HPDE6-E6E7 (cell line): ENCODE measurements at regions not wholly inside any gene's neighbourhood (a gene's known extent, or its start where the extent isn't known, plus 50 kb on each side); places are given as distances from the start of the nearest gene placed in this dataset.
A peak's percentile ranks its signal among the peaks of the same experiment; 100 is the strongest.

Source experiments
- DNase-seq: peaks from one replicate; pipeline ENCODE4 v3.0.0; 2011; ENCODE audit warnings: missing footprints; ENCODE audit errors: extremely low spot score

DNA sequence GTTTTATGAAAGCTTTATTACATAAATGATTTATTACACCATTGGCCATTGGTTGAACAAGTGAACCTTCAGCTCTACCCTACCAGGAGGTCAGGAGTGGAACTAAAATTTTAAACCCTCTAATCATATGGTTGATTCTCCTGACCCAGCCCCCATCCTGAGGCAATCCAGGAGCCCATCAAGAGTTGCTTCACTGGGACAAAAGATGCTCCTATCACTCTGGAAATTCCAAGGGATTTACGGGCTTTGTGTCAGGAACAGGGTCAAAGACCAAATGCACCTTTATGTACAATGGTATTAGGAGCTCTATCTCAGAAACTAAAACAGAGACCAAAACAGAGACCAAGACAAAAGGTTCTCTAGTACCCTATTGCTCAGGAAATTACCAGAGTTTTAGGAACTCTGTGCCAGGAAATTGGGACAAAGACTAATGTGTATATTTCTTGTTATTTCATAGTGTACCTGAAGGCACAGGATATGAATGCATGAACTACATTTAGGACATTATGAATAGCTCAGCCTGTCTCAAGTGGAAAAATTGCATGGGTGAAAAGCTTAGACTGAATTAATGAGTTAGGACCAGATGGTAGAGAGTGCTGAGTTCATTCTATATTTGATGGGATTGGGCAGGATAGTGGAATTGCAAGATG is 171.7 kb upstream of the FLRT2 start:
- DNase-seq = no peak

GRCh38 chr14:85359505-85359904 is 170.4 kb upstream of the FLRT2 start:
- DNase-seq = no peak

DNA sequence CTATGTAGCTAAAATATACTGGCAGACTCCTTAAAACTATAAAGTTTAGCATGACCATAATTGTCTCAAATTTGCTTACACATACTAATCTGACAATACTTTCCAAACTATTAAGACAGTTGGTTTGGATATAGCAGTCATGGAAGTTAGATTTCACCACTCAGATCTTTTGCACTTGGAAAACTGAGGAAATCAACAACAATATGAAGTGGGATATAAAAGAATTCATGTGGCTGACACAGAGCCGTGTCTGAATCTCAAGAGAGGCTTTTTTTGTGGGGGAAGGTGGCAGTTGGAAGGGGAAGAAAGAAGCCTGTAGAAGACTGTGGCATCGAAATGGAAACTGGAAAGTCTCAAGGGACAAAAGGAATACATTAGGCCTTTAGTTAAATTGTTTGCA is 166.6 kb upstream of the FLRT2 start:
- no peak for DNase-seq

- DNase-seq = no peak
Observed at GRCh38 chr14:85366226-85366625, 163.7 kb upstream of the FLRT2 start.

DNA sequence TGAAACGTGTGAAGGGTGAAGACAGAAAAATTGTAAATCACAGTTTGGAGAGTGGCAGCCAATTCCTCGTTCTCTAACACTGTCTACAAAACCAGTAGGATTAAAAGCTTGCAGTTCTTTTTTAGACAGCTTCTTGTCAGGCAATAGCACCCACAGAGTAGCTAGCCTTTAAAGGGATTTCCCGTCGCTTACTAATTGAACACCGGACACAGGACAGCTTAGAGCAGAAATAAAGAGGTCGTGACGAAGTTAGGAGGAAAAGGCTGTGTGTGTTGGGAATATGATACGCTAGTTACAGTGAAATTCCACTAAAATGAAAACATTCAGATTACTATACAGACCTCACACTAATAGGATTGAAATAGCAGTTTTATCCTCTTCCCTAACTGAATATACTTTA is 149.1 kb upstream of the FLRT2 start:
- no peak for DNase-seq

DNA sequence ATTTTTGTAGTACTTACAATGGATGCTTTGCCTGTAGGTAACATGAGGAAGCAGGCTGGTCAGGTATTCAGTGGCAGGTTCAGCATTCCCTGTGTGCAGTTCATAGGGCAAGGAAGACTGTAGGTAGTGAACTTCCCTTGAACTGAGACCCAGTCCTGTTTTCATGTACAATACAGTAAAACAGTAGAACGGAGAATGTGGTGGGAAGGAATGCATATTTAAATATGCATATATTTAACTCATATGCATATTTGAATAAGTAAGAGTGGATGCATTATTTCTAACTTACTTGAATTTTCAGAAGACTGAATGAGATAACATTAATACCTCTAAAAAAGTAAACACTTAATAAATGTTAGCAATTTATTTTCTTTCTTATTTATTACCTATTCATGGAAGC is 147.6 kb upstream of the FLRT2 start:
- DNase-seq = no peak

DNA sequence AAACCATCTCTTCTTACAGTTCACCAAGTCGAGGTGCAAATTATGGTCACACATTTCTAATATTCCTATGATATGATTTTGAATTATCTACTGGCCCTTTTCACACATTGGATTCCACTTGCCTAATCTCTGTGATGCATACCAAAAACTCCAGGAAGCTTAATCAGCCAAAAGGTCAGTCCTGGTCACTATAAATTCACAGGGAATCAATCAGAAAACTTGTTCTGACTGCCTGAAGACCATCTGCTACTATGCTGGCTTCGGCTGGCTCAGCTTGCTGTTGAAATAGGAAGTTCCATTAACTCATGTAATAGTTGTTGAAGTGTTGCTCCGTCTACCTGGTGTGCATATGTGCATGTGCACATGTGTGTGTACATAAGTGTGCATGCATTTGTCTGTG is 142.8 kb upstream of the FLRT2 start:
- DNase-seq = no peak

GRCh38 chr14:85390236-85390635 is 139.7 kb upstream of the FLRT2 start:
- no peak for DNase-seq

- no peak for DNase-seq
Observed at GRCh38 chr14:85391455-85391854, 138.5 kb upstream of the FLRT2 start.

GRCh38 chr14:85391892-85392291 is 138.1 kb upstream of the FLRT2 start:
- DNase-seq = no peak

- no peak for DNase-seq
Observed at GRCh38 chr14:85399186-85399585, 130.8 kb upstream of the FLRT2 start.

GRCh38 chr14:85400678-85401077 is 129.3 kb upstream of the FLRT2 start:
- DNase-seq = no peak

- DNase-seq = no peak
Observed at GRCh38 chr14:85401384-85401783, 128.6 kb upstream of the FLRT2 start.

DNA sequence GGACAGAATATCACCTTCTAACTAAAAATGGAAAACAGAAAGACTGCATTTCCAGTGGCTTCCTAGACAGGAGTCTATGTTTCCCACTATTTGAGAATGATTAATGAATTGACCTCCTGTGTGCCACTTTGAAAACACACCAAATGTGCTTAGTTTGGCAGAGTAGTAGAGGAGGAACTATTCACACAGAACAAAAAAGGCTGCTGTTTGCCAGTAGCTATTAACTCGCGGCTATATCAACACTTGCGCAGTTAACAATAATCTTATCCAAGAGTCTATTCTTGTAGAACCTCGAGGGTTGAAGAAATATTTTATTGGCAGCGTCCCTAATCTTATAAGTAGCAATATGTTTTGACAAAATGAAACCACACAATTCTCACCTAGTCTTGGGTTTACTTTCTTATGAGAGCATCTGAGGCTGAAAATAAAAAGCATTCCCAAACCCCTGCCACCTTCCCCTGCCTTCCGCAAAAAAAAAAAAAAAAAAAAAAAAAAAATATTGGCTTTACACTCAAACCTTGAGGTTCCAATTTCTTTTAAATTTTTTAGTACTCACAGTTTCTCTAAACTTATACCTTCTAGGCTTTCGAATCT is 127.3 kb upstream of the FLRT2 start:
- no peak for DNase-seq

DNA sequence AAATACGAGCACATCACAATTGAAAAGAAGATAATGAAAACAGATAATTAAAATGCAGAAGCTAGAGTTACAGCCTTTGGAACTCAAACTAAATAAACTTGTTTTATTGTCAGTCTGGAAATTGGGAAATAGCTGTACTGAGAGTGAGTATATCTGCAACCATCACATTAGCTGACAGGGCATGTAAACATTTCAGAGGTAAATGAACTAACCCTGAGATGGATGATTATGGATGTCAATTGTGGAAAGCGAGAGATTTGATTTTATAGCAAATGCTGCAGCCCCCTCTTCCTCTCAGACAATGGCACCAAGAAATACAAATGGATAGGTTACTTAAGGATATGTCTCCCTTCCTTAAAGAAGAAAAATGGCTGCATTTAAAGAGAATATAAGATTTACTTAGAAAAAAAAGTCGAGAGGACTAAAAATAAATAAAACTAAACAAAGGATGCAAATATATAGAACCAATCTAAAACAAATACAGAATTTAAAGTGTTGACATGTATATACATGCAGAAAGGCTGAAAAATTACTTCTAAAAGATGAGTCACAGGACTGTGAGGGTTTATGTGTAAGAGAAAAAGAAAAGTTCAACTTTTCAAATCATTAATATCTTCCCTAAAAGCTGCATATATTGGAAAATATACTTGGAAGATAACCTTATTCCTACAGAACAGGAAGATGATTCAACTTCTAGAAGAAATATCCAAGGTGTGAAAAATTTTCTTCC is 120.3 kb upstream of the FLRT2 start:
- no peak for DNase-seq

GRCh38 chr14:85412756-85413155 is 117.2 kb upstream of the FLRT2 start:
- no peak for DNase-seq

DNA sequence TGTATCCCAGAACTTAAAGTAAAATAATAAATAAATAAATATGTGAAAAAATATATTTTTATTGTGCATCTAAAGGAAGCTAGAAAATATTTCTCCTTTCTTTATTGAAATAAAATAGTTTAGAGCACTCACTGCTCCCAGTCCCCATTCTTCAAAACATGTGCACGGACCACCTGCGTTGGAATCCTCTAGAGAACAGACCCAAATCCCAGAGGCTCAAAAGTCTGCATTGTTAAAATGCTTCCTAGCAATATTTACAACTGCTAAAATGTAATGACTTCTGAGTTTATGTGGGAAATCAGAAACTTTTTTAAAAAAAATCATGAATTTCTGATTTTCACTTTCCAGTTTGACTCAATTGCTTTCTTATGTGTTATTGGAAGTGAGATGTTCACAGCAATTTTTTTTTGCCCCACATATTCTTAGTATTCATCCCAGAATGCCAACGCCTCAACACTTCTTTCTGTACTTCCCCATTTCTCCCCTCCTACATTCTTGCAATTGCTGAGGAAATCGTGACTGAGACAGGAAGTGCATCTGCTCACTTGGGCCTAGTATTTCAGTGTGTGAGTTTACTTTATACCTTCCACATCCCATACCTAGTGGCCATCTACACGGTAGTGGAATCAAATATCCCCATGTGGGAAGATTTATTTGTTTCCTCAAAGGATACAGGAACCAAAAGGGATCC is 116.0 kb upstream of the FLRT2 start:
- no peak for DNase-seq

DNA sequence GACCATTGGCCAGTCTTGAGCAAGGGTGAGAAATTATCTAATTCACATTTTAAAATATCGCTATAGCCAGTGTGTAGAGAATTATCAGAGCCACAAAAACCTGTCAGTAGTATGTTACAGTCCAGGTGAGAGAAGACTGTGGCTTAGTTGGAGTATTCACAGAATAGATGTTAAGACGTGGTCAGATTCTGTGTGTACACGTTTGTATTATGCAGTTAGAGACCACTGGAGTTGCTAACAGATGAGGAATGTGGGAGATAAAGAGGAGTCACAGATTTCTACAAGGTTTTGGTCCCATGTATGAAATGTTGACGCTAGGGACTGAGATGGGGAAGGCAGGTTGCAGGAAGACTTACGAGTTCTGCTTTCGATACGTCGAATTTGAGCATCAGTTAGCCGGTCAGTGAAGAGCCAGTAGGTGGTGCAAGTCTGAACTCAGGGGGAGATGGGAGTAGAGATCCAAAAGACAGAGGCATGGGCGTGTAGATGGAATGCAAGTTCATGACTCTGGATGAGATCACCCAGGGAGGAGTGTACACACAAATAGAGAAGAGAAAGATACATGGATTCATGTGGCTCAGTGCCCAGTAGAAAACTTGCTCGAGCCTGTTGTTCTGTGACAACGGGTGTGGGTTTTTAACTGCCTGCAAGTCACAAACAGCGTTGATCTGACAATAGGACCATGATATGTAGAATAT is 114.8 kb upstream of the FLRT2 start:
- peak; percentile 86 for DNase-seq

GRCh38 chr14:85416771-85417170 is 113.2 kb upstream of the FLRT2 start:
- DNase-seq = no peak

DNA sequence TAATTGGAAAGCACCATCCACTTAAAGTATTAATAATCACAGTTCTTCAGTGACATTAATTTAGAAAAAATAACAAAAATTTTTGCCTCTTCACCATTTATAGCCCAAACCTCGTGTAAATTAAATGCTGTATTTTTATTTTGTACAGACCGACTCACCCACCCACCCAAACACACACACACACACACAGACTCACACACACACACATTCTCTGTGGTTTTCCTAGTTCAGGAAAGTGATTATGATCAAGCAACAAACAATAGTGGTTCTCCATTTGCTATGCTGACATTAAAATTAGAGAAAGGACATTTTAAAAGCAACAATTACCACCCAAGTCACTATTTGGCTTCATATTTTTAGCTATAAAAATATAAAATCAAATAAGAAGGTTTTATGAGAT is 112.5 kb upstream of the FLRT2 start:
- no peak for DNase-seq

GRCh38 chr14:85418721-85419120 is 111.2 kb upstream of the FLRT2 start:
- DNase-seq = no peak

- no peak for DNase-seq
Observed at GRCh38 chr14:85420278-85420677, 109.7 kb upstream of the FLRT2 start.
